GM19238 (cell line): ENCODE measurements at regions not wholly inside any gene's neighbourhood (a gene's known extent, or its start where the extent isn't known, plus 50 kb on each side); places are given as distances from the start of the nearest gene placed in this dataset.

Experiments used
- DNase-seq: peaks from one replicate; pipeline ENCODE4 v3.0.0; 2011; ENCODE audit warnings: low spot score; ENCODE audit not compliant: insufficient read length

DNA sequence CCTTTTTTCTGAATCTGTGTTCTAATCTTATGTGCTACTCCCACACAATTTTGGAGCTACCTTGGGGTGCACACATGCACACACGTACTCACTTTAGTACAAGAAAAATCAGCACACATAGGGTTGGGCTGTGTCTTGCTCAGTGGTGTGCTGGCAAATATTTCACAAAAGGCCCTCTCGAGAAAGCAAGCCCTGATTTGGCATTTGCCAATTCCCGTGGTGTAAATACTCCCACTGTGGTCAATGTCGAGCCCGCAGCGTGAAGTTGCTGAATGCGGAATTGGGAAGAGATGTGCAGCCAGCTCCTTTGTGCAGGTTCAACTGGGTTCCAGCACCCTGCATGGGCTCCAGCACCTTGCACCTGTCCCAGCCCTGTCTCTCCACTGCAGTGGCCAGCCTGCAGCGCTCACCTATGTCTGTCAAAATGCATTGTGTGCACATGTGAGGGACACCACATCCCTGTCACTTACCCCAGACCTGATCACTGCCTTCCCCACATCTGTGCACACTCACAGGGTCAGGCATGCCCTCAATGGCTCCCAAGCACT is 78.4 kb upstream of the WNT4 start:
- DNase-seq: no peak

- no peak for DNase-seq
Observed at GRCh38 chr1:22222723-22223122, 79.8 kb upstream of the WNT4 start.

DNA sequence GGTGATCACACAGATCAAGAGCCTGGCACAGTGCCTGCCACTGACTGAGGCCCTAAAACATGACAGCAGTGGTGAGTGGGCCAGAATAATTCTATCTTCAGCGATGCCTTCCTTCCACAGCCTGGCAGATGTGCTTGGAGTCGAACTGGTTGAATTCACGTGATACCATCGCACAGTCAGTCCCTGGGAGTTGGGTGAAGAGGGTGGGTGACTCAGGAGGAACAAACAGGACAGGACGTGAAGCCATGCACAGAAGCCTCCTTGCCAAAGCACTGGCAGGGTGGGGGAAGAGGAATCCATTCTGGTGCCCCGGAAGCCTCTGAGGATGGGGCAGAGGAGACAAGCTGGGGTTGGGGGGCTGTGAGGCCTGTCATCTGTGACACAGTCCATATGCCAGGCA is 80.3 kb upstream of the WNT4 start:
- no peak for DNase-seq

- no peak for DNase-seq
Observed at GRCh38 chr1:22224091-22224490, 81.2 kb upstream of the WNT4 start.

- DNase-seq: no peak
Observed at GRCh38 chr1:22224631-22225030, 81.7 kb upstream of the WNT4 start.

DNA sequence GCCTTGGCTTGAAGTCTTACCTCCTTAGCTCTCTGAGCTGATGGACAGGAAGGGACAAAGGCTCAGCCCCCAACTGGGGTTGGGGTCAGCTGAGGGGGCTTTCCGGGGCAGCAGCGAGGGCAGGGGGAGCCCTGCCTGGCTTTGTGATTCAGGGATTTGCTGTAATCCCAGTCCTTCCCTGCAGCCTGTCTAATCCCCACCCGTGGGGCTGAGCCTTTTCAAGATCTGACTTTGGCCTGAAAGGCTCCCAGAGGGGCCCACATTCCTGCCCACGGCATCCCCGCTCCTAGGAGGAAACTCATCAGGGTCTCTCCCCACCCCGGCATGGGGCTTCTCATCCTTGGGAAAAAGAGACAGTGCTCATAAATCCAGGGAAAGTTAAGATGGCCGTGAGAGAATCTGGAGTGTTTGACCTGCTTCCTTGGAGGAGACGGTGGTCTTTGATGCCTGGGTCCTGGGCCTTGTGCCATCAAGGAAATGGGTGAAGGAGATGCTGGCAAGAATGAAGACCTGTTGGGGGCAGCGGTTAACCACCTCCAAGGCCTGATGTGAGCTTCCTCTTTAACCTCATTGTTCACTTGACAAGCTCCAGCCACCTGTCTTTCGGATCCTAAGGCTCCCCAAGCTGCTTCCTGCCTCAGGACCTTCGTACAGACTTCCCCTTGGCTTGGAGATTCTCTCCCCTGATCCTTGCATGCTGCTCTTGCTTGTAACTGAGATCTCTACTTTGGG is 83.1 kb upstream of the WNT4 start:
- no peak for DNase-seq

GRCh38 chr1:22228074-22228473 is 85.2 kb upstream of the WNT4 start:
- DNase-seq: no peak

DNA sequence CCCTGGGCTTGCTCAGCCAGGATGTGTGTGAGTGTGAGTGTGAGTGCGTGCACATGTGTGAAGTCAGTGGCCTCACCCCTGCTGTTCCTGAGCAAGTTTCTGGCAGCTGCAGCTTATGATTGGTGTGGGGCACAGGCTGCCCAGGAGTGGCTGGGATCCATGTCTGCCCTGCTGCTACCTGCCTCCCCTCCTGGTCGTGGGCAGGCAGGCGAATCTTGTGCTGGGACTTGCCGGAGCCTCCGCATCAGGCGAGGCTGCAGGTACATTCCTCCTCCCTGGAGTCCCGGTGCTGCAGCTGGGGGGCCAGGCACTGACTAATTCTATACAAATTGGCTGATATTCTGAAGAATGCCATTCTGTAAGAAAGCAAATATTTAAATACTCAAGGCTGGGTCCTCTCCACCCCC is 85.6 kb upstream of the WNT4 start:
- no peak for DNase-seq

GRCh38 chr1:22229379-22229778 is 86.5 kb upstream of the WNT4 start:
- no peak for DNase-seq

- DNase-seq: no peak
Observed at GRCh38 chr1:22231068-22231593, 88.2 kb upstream of the WNT4 start.

DNA sequence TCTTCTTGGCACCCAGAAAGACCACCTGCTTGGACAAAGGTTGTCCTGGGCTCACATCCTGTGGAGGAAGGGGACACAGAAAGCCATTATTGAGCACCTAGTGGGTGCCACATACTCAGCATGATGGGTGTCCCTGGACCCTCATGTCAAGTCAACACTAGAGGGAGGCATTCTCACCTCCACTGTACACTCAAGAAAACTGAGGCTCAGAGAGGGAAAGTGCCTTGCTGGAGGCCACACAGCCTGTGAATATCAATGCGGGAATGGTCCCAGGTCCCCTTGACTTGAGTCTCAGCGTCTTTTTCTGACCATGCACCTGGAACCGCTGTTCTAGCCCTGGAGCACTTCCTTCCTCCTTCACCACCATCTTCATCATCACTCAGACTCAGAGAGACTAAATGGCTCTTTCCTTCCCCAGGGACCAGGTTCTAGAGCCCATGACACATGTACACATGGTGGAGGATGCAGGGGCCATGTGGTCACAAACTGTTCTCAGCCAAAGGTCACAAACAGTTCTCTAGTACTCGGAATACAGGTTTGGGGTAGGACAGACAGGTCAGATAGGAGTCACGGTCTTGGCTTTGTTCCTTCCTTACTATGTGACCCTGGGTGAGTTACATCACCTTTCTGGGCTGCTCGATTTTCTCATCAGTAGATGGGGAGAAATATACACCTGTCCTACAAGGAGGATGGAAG is 89.2 kb upstream of the WNT4 start:
- DNase-seq: no peak

DNA sequence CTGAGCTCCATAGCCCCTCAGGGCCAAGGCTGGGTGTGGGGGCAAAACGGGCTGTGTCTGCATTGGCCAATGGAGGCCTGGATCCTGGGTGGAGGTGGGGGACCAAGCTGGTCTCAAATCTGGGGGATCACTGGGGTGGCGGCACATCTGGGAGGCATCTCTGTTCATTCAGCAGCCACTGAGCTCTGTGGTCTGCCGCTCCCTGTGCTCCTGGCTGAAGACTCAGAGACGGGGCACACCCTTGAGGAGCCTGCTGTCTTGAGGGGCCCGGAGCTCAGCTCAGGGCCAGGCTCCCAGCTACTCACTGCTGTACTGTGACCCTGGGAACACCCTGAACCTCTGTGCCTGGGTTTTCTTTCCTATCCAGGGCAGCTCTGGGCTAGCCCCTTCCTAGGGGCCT is 90.3 kb upstream of the WNT4 start:
- DNase-seq: no peak

DNA sequence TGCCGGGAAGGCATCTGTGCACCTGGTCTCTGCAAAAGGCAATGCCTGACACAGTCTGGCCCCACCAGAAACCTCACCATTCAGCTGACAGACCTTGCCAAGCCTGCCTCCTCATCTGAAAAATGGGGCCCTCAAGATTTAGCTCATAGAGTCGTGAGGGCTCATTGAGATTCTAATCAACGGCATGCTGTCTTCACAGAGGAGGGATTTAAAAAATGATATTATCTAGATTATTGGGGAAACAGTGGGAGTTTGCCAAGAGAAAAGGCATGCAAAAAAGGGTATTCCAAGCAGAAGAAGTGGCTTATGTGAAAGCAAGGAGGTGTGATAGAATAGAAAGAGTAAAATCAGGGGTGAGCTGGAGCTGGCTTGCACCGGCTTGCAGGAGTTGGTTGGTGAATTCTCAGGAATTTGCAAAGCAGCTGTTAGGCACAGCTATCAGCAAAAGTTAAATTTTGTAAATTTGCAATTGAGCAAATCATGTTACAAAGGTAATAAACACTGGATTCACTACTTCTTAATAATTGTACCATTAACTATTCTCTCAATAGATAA is 91.7 kb upstream of the WNT4 start:
- DNase-seq: no peak

- no peak for DNase-seq
Observed at GRCh38 chr1:22236166-22236565, 93.3 kb upstream of the WNT4 start.

DNA sequence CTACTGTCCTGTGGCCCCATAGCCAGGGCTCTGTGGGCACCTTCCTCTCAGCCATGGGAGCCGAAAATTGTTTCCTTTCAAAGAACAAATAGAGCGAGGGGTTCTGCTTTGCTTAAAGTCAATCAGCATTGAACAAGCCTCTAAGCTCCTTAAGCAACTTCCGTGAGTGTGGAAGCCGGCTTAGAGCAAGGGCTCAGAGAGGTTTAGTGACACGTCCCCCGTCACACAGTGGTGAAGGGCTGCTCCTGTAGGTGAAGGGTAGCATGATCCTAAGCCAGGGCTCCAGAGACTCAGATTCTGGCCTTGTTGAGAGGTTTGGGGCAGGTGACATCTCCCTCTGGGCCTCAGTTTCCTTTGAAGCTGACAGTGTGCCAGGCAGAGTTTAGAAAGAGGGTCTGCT is 94.0 kb upstream of the WNT4 start:
- DNase-seq: no peak

- DNase-seq: no peak
Observed at GRCh38 chr1:22237433-22238093, 94.7 kb upstream of the WNT4 start.

- no peak for DNase-seq
Observed at GRCh38 chr1:22238356-22239224, 95.7 kb upstream of the WNT4 start.

DNA sequence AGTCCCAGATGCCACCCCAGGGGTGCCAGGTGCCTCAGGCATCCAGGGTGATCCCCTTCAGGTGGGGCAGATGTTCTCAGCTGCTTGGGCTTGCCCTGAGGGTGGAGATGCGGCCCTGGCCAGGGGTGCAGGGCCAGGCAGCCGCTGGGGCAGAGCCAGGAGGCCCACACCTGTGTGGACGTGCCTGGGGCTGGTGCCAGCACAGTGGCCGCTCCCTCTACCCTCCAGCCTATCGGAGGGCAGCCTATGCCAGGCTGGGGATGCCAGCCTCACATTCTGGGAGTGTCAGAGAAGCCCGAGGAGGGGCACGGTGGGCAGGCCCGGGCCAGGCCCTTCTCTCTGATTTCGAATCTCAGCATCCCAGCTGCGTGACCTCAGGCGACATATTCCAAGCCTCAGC is 96.5 kb upstream of the WNT4 start:
- DNase-seq: no peak

DNA sequence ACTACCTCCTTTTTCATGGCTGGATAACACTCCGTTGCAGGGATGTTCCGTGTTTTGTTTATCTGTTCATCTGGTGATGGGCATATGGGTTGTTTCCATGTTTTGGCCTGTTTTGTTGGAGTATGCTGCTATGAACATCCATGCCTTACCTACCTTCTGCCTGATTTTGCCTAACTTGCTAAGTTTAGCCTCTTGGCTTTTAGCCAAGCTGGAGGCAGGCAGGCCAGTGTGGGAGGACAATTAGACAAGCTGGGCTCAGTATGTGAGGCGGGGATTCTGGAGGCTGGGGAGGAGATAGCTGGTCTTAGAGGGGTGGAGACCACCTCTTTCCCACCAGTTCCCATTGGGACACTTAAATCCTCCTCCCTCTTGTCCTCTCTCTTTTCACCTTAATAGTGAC is 98.4 kb upstream of the WNT4 start:
- DNase-seq: no peak

DNA sequence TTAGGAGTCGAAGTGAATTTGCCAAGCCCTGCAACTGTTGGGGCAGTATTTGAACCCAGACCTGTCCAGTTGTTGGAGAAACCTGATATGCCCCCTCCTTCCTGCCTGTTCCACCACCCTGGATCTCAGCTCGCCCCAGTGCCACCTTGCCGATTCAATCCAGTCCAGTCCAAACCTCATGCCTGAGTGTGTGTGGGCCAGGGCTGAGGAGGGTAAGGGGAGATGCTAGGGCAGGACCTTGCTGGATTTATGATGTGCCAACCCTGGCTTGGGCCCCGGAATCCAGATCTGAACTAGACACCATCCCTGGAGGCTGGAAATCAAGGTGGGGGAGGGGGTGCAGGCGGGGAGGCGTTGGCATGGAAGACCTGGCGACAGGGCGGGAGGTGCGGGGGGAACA is 98.9 kb upstream of the WNT4 start:
- no peak for DNase-seq

GRCh38 chr1:22245100-22245650 is 102.3 kb upstream of the WNT4 start:
- no peak for DNase-seq
